Thyroid gland (tissue), 4 donors: ENCODE measurements at regions not wholly inside any gene's neighbourhood (a gene's known extent, or its start where the extent isn't known, plus 50 kb on each side); places are given as distances from the start of the nearest gene placed in this dataset.

ENCODE experiments used
- DNase-seq, 2 donors: peaks; one replicate each; pipeline ENCODE4 v3.0.0-alpha.2; 2019
- H3K27ac ChIP-seq, 3 donors: fragments of 200-600 bp; sonication (generic); 1 replicate in 2 of 3; 2 replicates in 1 of 3; pipeline ENCODE4 v1.5.1; 2016 to 2019; ENCODE audit warnings: mild to moderate bottlenecking in 1 of 3, moderate library complexity in 1 of 3
- H3K27me3 ChIP-seq: fragments of 200-600 bp; sonication (generic); one replicate; pipeline ENCODE4 v1.5.1; 2019
- H3K36me3 ChIP-seq, 2 donors: fragments of 200-600 bp; sonication (generic); one replicate each; pipeline ENCODE4 v1.5.1; 2016 to 2019
- H3K4me1 ChIP-seq, 2 donors: fragments of 200-600 bp; sonication (generic); one replicate each; pipeline ENCODE4 v1.5.1; 2017 to 2019
- H3K4me3 ChIP-seq, 3 donors: fragments of 200-600 bp; sonication (generic); replicated peaks in 1 of 3; 1 replicate in 2 of 3; 2 replicates in 1 of 3; pipeline ENCODE4 v1.5.1; 2016; ENCODE audit warnings: mild to moderate bottlenecking in 1 of 3
- H3K9me3 ChIP-seq: fragments of 200-600 bp; sonication (generic); one replicate; pipeline ENCODE4 v1.5.1; 2017
- CTCF ChIP-seq, 6 experiments: fragments of 200-600 bp in 3 of 6; fragments of 450-650 bp in 3 of 6; sonication (generic) in 3 of 6; IDR thresholded peaks; one replicate each; pipeline ENCODE4 v1.5.1; 2016 to 2019; ENCODE audit warnings: antibody characterized with exemption in 6 of 6, mild to moderate bottlenecking in 2 of 6, inconsistent platforms in 1 of 6, moderate library complexity in 1 of 6
- POLR2A ChIP-seq, 2 donors: fragments of 450-650 bp; IDR thresholded peaks; one replicate each; pipeline ENCODE4 v1.6.1; 2017; ENCODE audit warnings: antibody characterized with exemption in 2 of 2, mild to moderate bottlenecking in 2 of 2, moderate library complexity in 1 of 2
- WGBS, 2 donors: methylation state at CpG; one replicate each; pipeline ENCODE4 v1.1.5; 2017; 5-methylcytosine and 5-hydroxymethylcytosine counted together
- intact Hi-C: fragments of 100-400 bp; cut with DNase I; formaldehyde crosslinking; loops from one replicate; pipeline ENCODE4 v1.15.1; 2023

- Histone ChIP-seq H3K27me3 (no peaks in the 10 kb centered on the region), H3K27ac (no peak overlapping the region), H3K9me3 (no peaks in the 10 kb centered on the region), H3K4me3 (no peak overlapping the region), H3K4me1 (no peaks in the 10 kb centered on the region), H3K36me3 (no peaks in the 10 kb centered on the region)
- no peak for TF ChIP-seq POLR2A (IDR thresholded peaks at IDR 0.05)
- no peak for TF ChIP-seq CTCF (IDR thresholded peaks at IDR 0.05)
- DNase-seq, result no peak
- WGBS, 2 donors, result 67 to 69% methylated on average over 9 of the region's 9 CpGs
- intact Hi-C loops, result no loop called here
Measured at GRCh38 chr2:58720770-58721697, 479.9 kb upstream of the FANCL start.

- Histone ChIP-seq H3K4me3 (no peak overlapping the region), H3K4me1 (no peaks in the 10 kb centered on the region), H3K36me3 (no peaks in the 10 kb centered on the region), H3K27me3 (no peaks in the 10 kb centered on the region), H3K27ac (no peak overlapping the region), H3K9me3 (no peaks in the 10 kb centered on the region)
- intact Hi-C loops, result no loop called here
- WGBS, 2 donors, result 88 to 89% methylated on average over 3 of the region's 3 CpGs
- no peak for DNase-seq
- TF ChIP-seq CTCF (IDR thresholded peaks at IDR 0.05) (no peak), POLR2A (IDR thresholded peaks at IDR 0.05) (no peak)
Measured at GRCh38 chr2:58720033-58720769, 479.1 kb upstream of the FANCL start.

- no peak overlapping the region for H3K4me3 ChIP-seq
- TF ChIP-seq POLR2A (IDR thresholded peaks at IDR 0.05) (no peak), CTCF (IDR thresholded peaks at IDR 0.05) (no peak)
Measured at GRCh38 chr2:58715344-58715743, 474.2 kb upstream of the FANCL start.

GRCh38 chr2:58714238-58714637, 473.1 kb upstream of the FANCL start:
- H3K27ac ChIP-seq, result no peak overlapping the region

More at GRCh38 chr2:58715344-58715743, 474.2 kb upstream of the FANCL start:
- Histone ChIP-seq H3K36me3 (no peaks in the 10 kb centered on the region), H3K27me3 (no peaks in the 10 kb centered on the region), H3K27ac (no peak overlapping the region), H3K9me3 (no peaks in the 10 kb centered on the region), H3K4me1 (no peaks in the 10 kb centered on the region)
- WGBS, 2 donors, result 74 to 89% methylated on average over 2 of the region's 2 CpGs
- DNase-seq, result no peak
- intact Hi-C loops, result no loop called here

More at GRCh38 chr2:58714238-58714637, 473.1 kb upstream of the FANCL start:
- Histone ChIP-seq H3K4me1 (no peaks in the 10 kb centered on the region), H3K4me3 (no peak overlapping the region), H3K27me3 (no peaks in the 10 kb centered on the region), H3K9me3 (no peaks in the 10 kb centered on the region), H3K36me3 (no peaks in the 10 kb centered on the region)
- intact Hi-C loops, result no loop called here
- TF ChIP-seq POLR2A (IDR thresholded peaks at IDR 0.05) (no peak), CTCF (IDR thresholded peaks at IDR 0.05) (no peak)
- no peak for DNase-seq
- WGBS, 2 donors, result 94 to 95% methylated on average over 7 of the region's 7 CpGs
